B cell (primary cell): ENCODE measurements at regions not wholly inside any gene's neighbourhood (a gene's known extent, or its start where the extent isn't known, plus 50 kb on each side); places are given as distances from the start of the nearest gene placed in this dataset.

Experiments
- ATAC-seq: fragments of 200-7000 bp; cut with Tn5 transposase; one replicate; pipeline ENCODE4 v1.10.0; 2021; ENCODE audit warnings: low read depth, mild to moderate bottlenecking, moderate number of reproducible peaks, moderate library complexity
- CTCF ChIA-PET: fragments of 350-600 bp; sonication (Branson Sonifier 250); formaldehyde crosslinking; loops from one replicate; lab custom pipeline; 2021; ENCODE audit warnings: antibody characterized with exemption, inconsistent platforms; lab: Charles Lee
- POLR2A ChIA-PET: fragments of 350-600 bp; sonication (Branson Sonifier 250); formaldehyde crosslinking; loops from one replicate; lab custom pipeline; 2021; ENCODE audit warnings: antibody characterized with exemption; lab: Charles Lee
- DNase-seq: peaks from one replicate; pipeline ENCODE4 v3.0.0; 2013
- H2AFZ ChIP-seq: 2 replicates; pipeline ENCODE4 v1.6.1; 2012; ENCODE audit warnings: mild to moderate bottlenecking, low read depth, low read length; ENCODE audit not compliant: insufficient read depth, poor library complexity, severe bottlenecking
- H3K27ac ChIP-seq, 2 donors: 1 replicate in 1 of 2; 2 replicates in 1 of 2; pipeline ENCODE4 v1.5.1; 2012 to 2013; ENCODE audit warnings: low read length in 2 of 2, mild to moderate bottlenecking in 2 of 2, moderate library complexity in 1 of 2
- H3K27me3 ChIP-seq, 4 experiments: fragments of 200-600 bp in 1 of 4; sonication (generic) in 1 of 4; replicated peaks in 1 of 4; 1 replicate in 2 of 4; 2 replicates in 2 of 4; pipeline versions ENCODE4 v1.6.1 to v1.7.0; 2013 to 2016; ENCODE audit warnings: low read length in 3 of 4, mild to moderate bottlenecking in 2 of 4, mixed read lengths in 1 of 4, moderate library complexity in 1 of 4; ENCODE audit not compliant: insufficient read depth in 4 of 4, control insufficient read depth in 3 of 4; ENCODE audit errors: control extremely low read depth in 1 of 4
- H3K36me3 ChIP-seq, 2 experiments: replicated peaks in 1 of 2; 1 replicate in 1 of 2; 2 replicates in 1 of 2; pipeline versions ENCODE4 v1.6.1 to v1.7.1; 2013; ENCODE audit warnings: low read length in 1 of 2; ENCODE audit not compliant: insufficient read depth in 2 of 2, control insufficient read depth in 1 of 2; ENCODE audit errors: control extremely low read depth in 1 of 2, extremely low read depth in 1 of 2
- H3K4me1 ChIP-seq, 2 donors: fragments of 200-600 bp in 1 of 2; sonication (generic) in 1 of 2; 1 replicate in 1 of 2; 2 replicates in 1 of 2; pipeline versions ENCODE4 v1.5.1 to v1.6.1; 2013 to 2017; ENCODE audit warnings: low read length in 2 of 2; ENCODE audit not compliant: control insufficient read depth in 2 of 2, insufficient read depth in 2 of 2
- H3K4me2 ChIP-seq: replicated peaks from 2 replicates; pipeline ENCODE3; 2012; ENCODE audit warnings: mild to moderate bottlenecking, low read depth, low read length; ENCODE audit not compliant: poor library complexity, severe bottlenecking
- H3K4me3 ChIP-seq, 5 experiments: fragments of 200-600 bp in 1 of 5; sonication (generic) in 1 of 5; 1 replicate in 3 of 5; 2 replicates in 2 of 5; pipeline versions ENCODE4 v1.5.1 to v1.7.0; 2011 to 2016; ENCODE audit warnings: low read length in 4 of 5, mild to moderate bottlenecking in 4 of 5, low read depth in 2 of 5, control low read depth in 1 of 5, moderate library complexity in 1 of 5; ENCODE audit not compliant: insufficient read depth in 1 of 5; ENCODE audit errors: control extremely low read depth in 1 of 5, extremely low read depth in 1 of 5
- H3K79me2 ChIP-seq: fragments of 200-600 bp; sonication (generic); one replicate; pipeline ENCODE4 v1.6.0; 2016; ENCODE audit warnings: low read length; ENCODE audit not compliant: control insufficient read depth, insufficient read depth
- H3K9ac ChIP-seq: fragments of 200-600 bp; sonication (generic); 2 replicates; pipeline ENCODE4 v1.6.1; 2017; ENCODE audit warnings: mild to moderate bottlenecking, low read length, moderate library complexity
- H3K9me3 ChIP-seq, 3 donors: one replicate each; pipeline versions ENCODE4 v1.6.1 to v1.7.1; 2013; ENCODE audit warnings: low read length in 2 of 3; ENCODE audit not compliant: control insufficient read depth in 2 of 3, insufficient read depth in 1 of 3; ENCODE audit errors: control extremely low read depth in 1 of 3
- H4K20me1 ChIP-seq: 2 replicates; pipeline ENCODE4 v1.6.0; 2012; ENCODE audit warnings: mild to moderate bottlenecking, low read length; ENCODE audit not compliant: insufficient read depth, control insufficient read depth, poor library complexity, severe bottlenecking
- H3K27ac Mint-ChIP-seq: one replicate; pipeline ENCODE4 v1.8.0; 2021; ENCODE audit warnings: mixed read lengths
- H3K27me3 Mint-ChIP-seq: one replicate; pipeline ENCODE4 v1.8.0; 2021; ENCODE audit warnings: mixed read lengths
- H3K4me1 Mint-ChIP-seq: one replicate; pipeline ENCODE4 v1.8.0; 2021; ENCODE audit warnings: mixed read lengths
- H3K4me3 Mint-ChIP-seq: one replicate; pipeline ENCODE4 v1.8.0; 2021; ENCODE audit warnings: mixed read lengths
- H3K9me3 Mint-ChIP-seq: one replicate; pipeline ENCODE4 v1.8.0; 2022; ENCODE audit warnings: mixed read lengths; ENCODE audit not compliant: insufficient read depth
- EZH2 ChIP-seq: IDR thresholded peaks from 2 replicates; pipeline ENCODE4 v1.6.1; 2012; ENCODE audit warnings: borderline replicate concordance, low read depth, mild to moderate bottlenecking, moderate library complexity, low read length; ENCODE audit not compliant: insufficient read depth, poor library complexity, severe bottlenecking
- WGBS: methylation state at CpG from one replicate; pipeline ENCODE4 v1.1.5; 2013; ENCODE audit warnings: missing lambda C conversion rate; ENCODE audit not compliant: insufficient coverage; 5-methylcytosine and 5-hydroxymethylcytosine counted together
- intact Hi-C: fragments of 100-400 bp; cut with micrococcal nuclease; formaldehyde crosslinking; loops from one replicate; pipeline ENCODE4 v1.10.0; 2022
- TF ChIP-seq, protein P1 (sequence below): fragments of 200-600 bp; IDR thresholded peaks from one replicate; pipeline ENCODE4 v1.8.0; 2022; ENCODE audit warnings: antibody characterized with exemption, mild to moderate bottlenecking

DNA sequence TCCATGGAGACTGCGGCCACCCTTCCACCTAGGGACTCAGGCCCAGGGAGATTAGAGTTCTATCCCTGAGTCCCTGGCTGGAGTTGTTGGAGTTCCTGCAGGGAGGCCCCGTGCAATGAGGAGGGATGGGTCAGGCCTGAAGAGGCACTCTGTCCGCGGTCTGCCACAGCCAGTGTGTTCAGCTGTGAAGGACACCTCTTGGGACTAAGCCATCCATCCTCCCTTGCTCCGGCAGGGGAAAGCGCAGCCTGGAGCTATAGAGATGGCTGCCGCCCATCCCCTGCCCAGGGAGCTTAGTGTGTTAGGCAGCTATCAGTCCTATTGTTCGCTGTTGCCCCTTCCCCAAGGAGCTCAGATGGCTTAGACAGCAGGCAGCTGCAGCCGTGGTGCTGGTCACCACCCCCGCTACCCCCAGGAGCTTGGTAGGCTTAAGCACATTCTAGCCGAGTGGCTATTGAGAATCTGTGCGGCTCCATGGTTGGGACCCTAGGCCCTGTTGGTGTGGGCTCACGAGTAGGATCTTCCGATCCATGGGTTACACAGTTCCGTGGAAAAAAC lies 141.3 kb downstream of the CYB561 start:
- TF ChIP-seq EZH2, result no peak
- TF ChIP-seq, protein P1, sequence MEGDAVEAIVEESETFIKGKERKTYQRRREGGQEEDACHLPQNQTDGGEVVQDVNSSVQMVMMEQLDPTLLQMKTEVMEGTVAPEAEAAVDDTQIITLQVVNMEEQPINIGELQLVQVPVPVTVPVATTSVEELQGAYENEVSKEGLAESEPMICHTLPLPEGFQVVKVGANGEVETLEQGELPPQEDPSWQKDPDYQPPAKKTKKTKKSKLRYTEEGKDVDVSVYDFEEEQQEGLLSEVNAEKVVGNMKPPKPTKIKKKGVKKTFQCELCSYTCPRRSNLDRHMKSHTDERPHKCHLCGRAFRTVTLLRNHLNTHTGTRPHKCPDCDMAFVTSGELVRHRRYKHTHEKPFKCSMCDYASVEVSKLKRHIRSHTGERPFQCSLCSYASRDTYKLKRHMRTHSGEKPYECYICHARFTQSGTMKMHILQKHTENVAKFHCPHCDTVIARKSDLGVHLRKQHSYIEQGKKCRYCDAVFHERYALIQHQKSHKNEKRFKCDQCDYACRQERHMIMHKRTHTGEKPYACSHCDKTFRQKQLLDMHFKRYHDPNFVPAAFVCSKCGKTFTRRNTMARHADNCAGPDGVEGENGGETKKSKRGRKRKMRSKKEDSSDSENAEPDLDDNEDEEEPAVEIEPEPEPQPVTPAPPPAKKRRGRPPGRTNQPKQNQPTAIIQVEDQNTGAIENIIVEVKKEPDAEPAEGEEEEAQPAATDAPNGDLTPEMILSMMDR, result no peak
- 96% methylated on average over 15 of the region's 15 CpGs for WGBS
- Histone ChIP-seq H3K27me3 (no peaks in the 10 kb centered on the region), H3K79me2 (no peaks in the 10 kb centered on the region), H3K4me3 (no peak overlapping the region), H3K9ac (no peak overlapping the region), H2AFZ (no peak overlapping the region), H3K4me1 (no peaks in the 10 kb centered on the region), H3K9me3 (peaks cover 0 to 14% (median 0%) of the 10 kb centered on the region in 3 donors), H3K27ac (no peak overlapping the region), H4K20me1 (no peaks in the 10 kb centered on the region), H3K4me2 (no peak overlapping the region), H3K36me3 (no peaks in the 10 kb centered on the region)
- intact Hi-C loops, result no loop called here
- ATAC-seq (no peak), DNase-seq (no peak)
- H3K4me1 Mint-ChIP-seq, result no peaks in the 10 kb centered on the region
- peaks cover 7% of the 10 kb centered on the region for H3K9me3 Mint-ChIP-seq
- peaks cover 6% of the 10 kb centered on the region for H3K27me3 Mint-ChIP-seq
- CTCF ChIA-PET, result no interaction called here
- POLR2A ChIA-PET, result no interaction called here
- no peak overlapping the region for H3K4me3 Mint-ChIP-seq
- no peak overlapping the region for H3K27ac Mint-ChIP-seq

DNA sequence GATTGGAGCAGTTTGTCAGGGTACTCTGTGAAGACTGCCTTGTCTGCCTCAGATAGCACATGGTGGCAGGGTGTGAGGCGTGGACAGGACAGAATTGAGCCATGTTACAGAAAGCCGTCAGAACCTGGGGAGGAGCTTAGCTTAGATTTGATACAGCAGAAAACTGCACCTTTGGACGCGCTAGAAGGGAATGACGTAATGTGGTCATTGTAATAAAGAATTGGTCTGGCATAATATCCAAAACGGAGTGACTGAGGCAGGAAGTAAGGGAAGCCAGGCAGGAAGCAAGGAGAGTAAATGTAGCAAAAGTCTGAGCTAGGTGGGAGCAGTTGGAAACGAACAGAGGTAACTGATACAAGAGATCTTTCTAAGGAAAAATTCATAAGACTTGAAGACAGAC lies 140.2 kb downstream of the CYB561 start:
- intact Hi-C loops, result no loop called here
- peaks cover 0 to 14% (median 0%) of the 10 kb centered on the region in 3 donors for H3K9me3 ChIP-seq
- no peaks in the 10 kb centered on the region for H3K79me2 ChIP-seq
- no peak overlapping the region for H2AFZ ChIP-seq
- no peak for DNase-seq
- H3K9ac ChIP-seq, result no peak overlapping the region
- no peaks in the 10 kb centered on the region for H4K20me1 ChIP-seq
- ChIA-PET POLR2A (no interaction called here), CTCF (no interaction called here)
- WGBS, result 92% methylated on average over 6 of the region's 7 CpGs
- no peak overlapping the region for H3K4me3 ChIP-seq
- H3K36me3 ChIP-seq, result no peaks in the 10 kb centered on the region
- H3K4me1 Mint-ChIP-seq, result no peaks in the 10 kb centered on the region
- H3K9me3 Mint-ChIP-seq, result peaks cover 7% of the 10 kb centered on the region
- no peak for ATAC-seq
- no peak overlapping the region for H3K27ac ChIP-seq
- no peak overlapping the region for H3K4me2 ChIP-seq
- H3K4me3 Mint-ChIP-seq, result no peak overlapping the region
- H3K27me3 Mint-ChIP-seq, result peaks cover 6% of the 10 kb centered on the region
- no peak overlapping the region for H3K27ac Mint-ChIP-seq
- H3K4me1 ChIP-seq, result no peaks in the 10 kb centered on the region
- no peaks in the 10 kb centered on the region for H3K27me3 ChIP-seq
- TF ChIP-seq, protein P1, result no peak
- TF ChIP-seq EZH2, result no peak
